ENCODE measurements at regions not wholly inside any gene's neighbourhood (a gene's known extent, or its start where the extent isn't known, plus 50 kb on each side); places are given as distances from the start of the nearest gene placed in this dataset.

- no peak for DNase-seq (ENCODE audit: unreplicated experiment)
- Mint-ChIP-seq H3K4me3 (ENCODE audit: unreplicated experiment) (no peak overlapping the region), H3K27me3 (ENCODE audit: insufficient read depth, unreplicated experiment) (no peaks in the 10 kb centered on the region), H3K27ac (ENCODE audit: low read depth, unreplicated experiment) (peak overlapping the region; percentile 0), H3K36me3 (ENCODE audit: insufficient read depth, unreplicated experiment) (no peaks in the 10 kb centered on the region), H3K4me1 (ENCODE audit: insufficient read depth, unreplicated experiment) (no peaks in the 10 kb centered on the region), H3K9me3 (ENCODE audit: unreplicated experiment) (no peaks in the 10 kb centered on the region)
- POLR2A ChIA-PET: no interaction called here
- no TSS peak for BruUV-seq (replicated peaks)
- TF ChIP-seq, protein P1, sequence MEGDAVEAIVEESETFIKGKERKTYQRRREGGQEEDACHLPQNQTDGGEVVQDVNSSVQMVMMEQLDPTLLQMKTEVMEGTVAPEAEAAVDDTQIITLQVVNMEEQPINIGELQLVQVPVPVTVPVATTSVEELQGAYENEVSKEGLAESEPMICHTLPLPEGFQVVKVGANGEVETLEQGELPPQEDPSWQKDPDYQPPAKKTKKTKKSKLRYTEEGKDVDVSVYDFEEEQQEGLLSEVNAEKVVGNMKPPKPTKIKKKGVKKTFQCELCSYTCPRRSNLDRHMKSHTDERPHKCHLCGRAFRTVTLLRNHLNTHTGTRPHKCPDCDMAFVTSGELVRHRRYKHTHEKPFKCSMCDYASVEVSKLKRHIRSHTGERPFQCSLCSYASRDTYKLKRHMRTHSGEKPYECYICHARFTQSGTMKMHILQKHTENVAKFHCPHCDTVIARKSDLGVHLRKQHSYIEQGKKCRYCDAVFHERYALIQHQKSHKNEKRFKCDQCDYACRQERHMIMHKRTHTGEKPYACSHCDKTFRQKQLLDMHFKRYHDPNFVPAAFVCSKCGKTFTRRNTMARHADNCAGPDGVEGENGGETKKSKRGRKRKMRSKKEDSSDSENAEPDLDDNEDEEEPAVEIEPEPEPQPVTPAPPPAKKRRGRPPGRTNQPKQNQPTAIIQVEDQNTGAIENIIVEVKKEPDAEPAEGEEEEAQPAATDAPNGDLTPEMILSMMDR (IDR thresholded peaks at IDR 0.05; ENCODE audit: unreplicated experiment): no peak
- intact Hi-C loops (cut with micrococcal nuclease): no loop called here
- CTCF ChIA-PET: no interaction called here
Measured at GRCh38 chr4:33063241-33063640, 2343.1 kb downstream of the PCDH7 start.

- TF ChIP-seq, protein P1 (IDR thresholded peaks at IDR 0.05; ENCODE audit: unreplicated experiment): no peak
- intact Hi-C loops (cut with micrococcal nuclease): no loop called here
- H3K4me3 Mint-ChIP-seq (ENCODE audit: unreplicated experiment): no peak overlapping the region
- ChIA-PET POLR2A (no interaction called here), CTCF (interaction anchor here (0.7 kb wide), 1 partner anchor 658 kb away, joined by 3 read pairs; no protein-coding TSS in a partner anchor)
- H3K27ac Mint-ChIP-seq (ENCODE audit: low read depth, unreplicated experiment): no peak overlapping the region
- BruUV-seq (replicated peaks): no TSS peak
- no peaks in the 10 kb centered on the region for H3K9me3 Mint-ChIP-seq (ENCODE audit: unreplicated experiment)
- H3K36me3 Mint-ChIP-seq (ENCODE audit: insufficient read depth, unreplicated experiment): no peaks in the 10 kb centered on the region
- no peaks in the 10 kb centered on the region for H3K4me1 Mint-ChIP-seq (ENCODE audit: insufficient read depth, unreplicated experiment)
- no peaks in the 10 kb centered on the region for H3K27me3 Mint-ChIP-seq (ENCODE audit: insufficient read depth, unreplicated experiment)
- DNase-seq (ENCODE audit: unreplicated experiment): no peak
Measured at GRCh38 chr4:33064238-33064637, 2344.1 kb downstream of the PCDH7 start.

GRCh38 chr4:33065749-33066148 lies 2345.6 kb downstream of the PCDH7 start:
- H3K9me3 Mint-ChIP-seq (ENCODE audit: unreplicated experiment): no peaks in the 10 kb centered on the region
- H3K36me3 Mint-ChIP-seq (ENCODE audit: insufficient read depth, unreplicated experiment): no peaks in the 10 kb centered on the region
- no peak for DNase-seq (ENCODE audit: unreplicated experiment)
- H3K27ac Mint-ChIP-seq (ENCODE audit: low read depth, unreplicated experiment): no peak overlapping the region
- intact Hi-C loops (cut with micrococcal nuclease): no loop called here
- H3K27me3 Mint-ChIP-seq (ENCODE audit: insufficient read depth, unreplicated experiment): no peaks in the 10 kb centered on the region
- H3K4me3 Mint-ChIP-seq (ENCODE audit: unreplicated experiment): no peak overlapping the region
- TF ChIP-seq, protein P1 (IDR thresholded peaks at IDR 0.05; ENCODE audit: unreplicated experiment): no peak
- ChIA-PET POLR2A (no interaction called here), CTCF (interaction anchor here (0.9 kb wide), 1 partner anchor 9 kb away, joined by 4 read pairs; no protein-coding TSS in a partner anchor)
- no peaks in the 10 kb centered on the region for H3K4me1 Mint-ChIP-seq (ENCODE audit: insufficient read depth, unreplicated experiment)
- BruUV-seq (replicated peaks): no TSS peak

GRCh38 chr4:33067221-33067620 lies 2347.1 kb downstream of the PCDH7 start:
- Mint-ChIP-seq H3K4me1 (ENCODE audit: insufficient read depth, unreplicated experiment) (peaks cover 2% of the 10 kb centered on the region), H3K4me3 (ENCODE audit: unreplicated experiment) (no peak overlapping the region), H3K36me3 (ENCODE audit: insufficient read depth, unreplicated experiment) (no peaks in the 10 kb centered on the region), H3K27me3 (ENCODE audit: insufficient read depth, unreplicated experiment) (no peaks in the 10 kb centered on the region), H3K27ac (ENCODE audit: low read depth, unreplicated experiment) (no peak overlapping the region), H3K9me3 (ENCODE audit: unreplicated experiment) (no peaks in the 10 kb centered on the region)
- CTCF ChIA-PET: no interaction called here
- DNase-seq (ENCODE audit: unreplicated experiment): no peak
- BruUV-seq (replicated peaks): no TSS peak
- intact Hi-C loops (cut with micrococcal nuclease): no loop called here
- TF ChIP-seq, protein P1 (IDR thresholded peaks at IDR 0.05; ENCODE audit: unreplicated experiment): no peak
- POLR2A ChIA-PET: interaction anchor here (0.6 kb wide), 1 partner anchor 1377 kb away, joined by 3 read pairs; no protein-coding TSS in a partner anchor

Measured in MCF 10A (cell line).